Astrocyte of the spinal cord (primary cell): ENCODE measurements at regions not wholly inside any gene's neighbourhood (a gene's known extent, or its start where the extent isn't known, plus 50 kb on each side); places are given as distances from the start of the nearest gene placed in this dataset.

ENCODE experiments used
- DNase-seq: peaks from one replicate; pipeline ENCODE4 v3.0.0; 2011; ENCODE audit warnings: low read depth, low spot score
- H3K4me3 ChIP-seq: 2 replicates; pipeline ENCODE4 v1.5.1; 2011; ENCODE audit warnings: low read depth, mild to moderate bottlenecking, low read length, moderate library complexity
- CTCF ChIP-seq: IDR thresholded peaks from 2 replicates; pipeline ENCODE4 v1.5.1; 2012; ENCODE audit warnings: low read depth, mild to moderate bottlenecking, low read length, inconsistent platforms
- in situ Hi-C: cut with HindIII; loops from 2 replicates; pipeline ENCODE4 v1.10.0; 2017; ENCODE audit warnings: low sequenced_read_pairs

DNA sequence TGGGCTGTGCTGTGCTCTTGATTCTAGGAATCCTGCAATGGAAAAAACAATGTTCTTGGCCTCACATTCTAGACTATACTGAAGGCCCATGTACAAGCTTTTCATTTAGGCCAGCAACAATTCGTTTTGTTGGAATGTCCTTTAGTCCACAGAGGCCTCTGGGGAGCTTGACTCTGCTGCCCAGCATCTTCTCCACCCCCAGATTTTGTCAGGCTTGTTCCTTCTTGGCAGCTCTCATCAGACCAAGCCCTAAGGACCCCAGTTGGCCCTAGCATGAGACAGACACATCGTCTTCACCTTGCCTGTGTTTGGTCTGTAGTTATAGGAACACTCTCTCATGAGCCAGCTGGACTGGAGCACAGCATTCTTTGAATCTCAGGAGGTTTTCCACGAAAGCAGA, 300.1 kb downstream of the VRK1 start:
- in situ Hi-C loops = no loop called here
- H3K4me3 ChIP-seq = no peak overlapping the region
- TF ChIP-seq CTCF = no peak
- no peak for DNase-seq

GRCh38 chr14:97100306-97100705, 303.1 kb downstream of the VRK1 start:
- no peak for TF ChIP-seq CTCF
- DNase-seq = no peak
- in situ Hi-C loops = no loop called here

GRCh38 chr14:97101561-97101960, 304.4 kb downstream of the VRK1 start:
- H3K4me3 ChIP-seq = no peak overlapping the region
- in situ Hi-C loops = no loop called here
- no peak for DNase-seq
- TF ChIP-seq CTCF = no peak

More at GRCh38 chr14:97100306-97100705, 303.1 kb downstream of the VRK1 start:
- no peak overlapping the region for H3K4me3 ChIP-seq

DNA sequence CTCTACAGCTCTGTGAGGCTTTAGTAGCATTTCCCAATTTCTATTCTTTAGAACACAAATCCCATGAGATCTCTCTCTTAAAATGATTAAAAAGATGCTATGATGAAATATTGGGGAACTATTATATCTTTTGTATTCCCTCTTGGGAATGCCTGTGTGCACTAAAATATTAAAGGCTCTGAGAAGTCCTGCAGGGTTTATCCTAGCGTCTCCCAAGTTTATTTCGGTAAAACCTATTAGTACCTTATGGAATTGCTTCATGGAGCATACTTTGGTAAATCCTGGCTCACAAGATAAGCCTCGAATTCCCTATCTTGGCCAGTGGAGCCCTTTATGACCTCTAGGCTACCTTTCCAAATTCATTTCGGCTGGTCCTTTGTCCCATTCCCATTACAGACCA, 306.8 kb downstream of the VRK1 start:
- no peak overlapping the region for H3K4me3 ChIP-seq
- in situ Hi-C loops = no loop called here
- TF ChIP-seq CTCF = no peak
- no peak for DNase-seq

- in situ Hi-C loops = no loop called here
- H3K4me3 ChIP-seq = no peak overlapping the region
- TF ChIP-seq CTCF = no peak
- DNase-seq = no peak
Measured at GRCh38 chr14:97106166-97106565, 309.0 kb downstream of the VRK1 start.

GRCh38 chr14:97106609-97107008, 309.4 kb downstream of the VRK1 start:
- in situ Hi-C loops = no loop called here
- H3K4me3 ChIP-seq = no peak overlapping the region
- no peak for DNase-seq
- TF ChIP-seq CTCF = no peak

- no peak for TF ChIP-seq CTCF
- in situ Hi-C loops = no loop called here
- H3K4me3 ChIP-seq = no peak overlapping the region
Measured at GRCh38 chr14:97107080-97107479, 309.9 kb downstream of the VRK1 start.

More at GRCh38 chr14:97107080-97107479, 309.9 kb downstream of the VRK1 start:
- DNase-seq = no peak
